Activated CD8-positive, alpha-beta T cell treated with anti-CD3 and anti-CD28 coated beads for 36 hours (primary cell): ENCODE measurements at regions not wholly inside any gene's neighbourhood (a gene's known extent, or its start where the extent isn't known, plus 50 kb on each side); places are given as distances from the start of the nearest gene placed in this dataset.

Experiments used
- ATAC-seq: fragments of 200-7000 bp; cut with Tn5 transposase; one replicate; pipeline ENCODE4 v1.10.0; 2021; ENCODE audit warnings: mild to moderate bottlenecking, moderate library complexity
- CTCF ChIA-PET: fragments of 350-600 bp; sonication (Branson Sonifier 250); formaldehyde crosslinking; loops from one replicate; lab custom pipeline; 2021; ENCODE audit warnings: antibody characterized with exemption; lab: Charles Lee
- POLR2A ChIA-PET: fragments of 350-600 bp; sonication (Branson Sonifier 250); formaldehyde crosslinking; loops from one replicate; lab custom pipeline; 2021; ENCODE audit warnings: antibody characterized with exemption; lab: Charles Lee
- DNase-seq: peaks from one replicate; pipeline ENCODE4 v3.0.0-alpha.2; 2020
- H3K27ac Mint-ChIP-seq: one replicate; pipeline ENCODE4 v1.8.0; 2021; ENCODE audit warnings: mild to moderate bottlenecking, mixed read lengths
- H3K27me3 Mint-ChIP-seq: one replicate; pipeline ENCODE4 v1.8.0; 2021; ENCODE audit warnings: mixed read lengths
- H3K36me3 Mint-ChIP-seq: one replicate; pipeline ENCODE4 v1.8.0; 2021; ENCODE audit warnings: low read depth, mixed read lengths
- H3K4me1 Mint-ChIP-seq: one replicate; pipeline ENCODE4 v1.8.0; 2021; ENCODE audit warnings: low read depth, mixed read lengths
- H3K4me3 Mint-ChIP-seq: one replicate; pipeline ENCODE4 v1.8.0; 2021; ENCODE audit warnings: mild to moderate bottlenecking, moderate library complexity, mixed read lengths
- H3K9me3 Mint-ChIP-seq: one replicate; pipeline ENCODE4 v1.8.0; 2021; ENCODE audit warnings: mixed read lengths
- CTCF ChIP-seq: fragments of 200-600 bp; IDR thresholded peaks from one replicate; pipeline ENCODE4 v1.8.0; 2022; ENCODE audit warnings: antibody characterized with exemption, mild to moderate bottlenecking
- intact Hi-C: fragments of 100-400 bp; cut with micrococcal nuclease; formaldehyde crosslinking; loops from one replicate; pipeline ENCODE4 v1.10.0; 2022

GRCh38 chr18:10317864-10318690, 136.4 kb upstream of the APCDD1 start:
- DNase-seq (no peak), ATAC-seq (no peak)
- Mint-ChIP-seq H3K4me3 (no peak overlapping the region), H3K36me3 (no peaks in the 10 kb centered on the region), H3K9me3 (no peaks in the 10 kb centered on the region), H3K27ac (no peak overlapping the region), H3K27me3 (no peaks in the 10 kb centered on the region), H3K4me1 (no peaks in the 10 kb centered on the region)
- POLR2A ChIA-PET: no interaction called here
- intact Hi-C loops: no loop called here
- TF ChIP-seq CTCF: no peak
- CTCF ChIA-PET: no interaction called here

GRCh38 chr18:10318691-10318970, 135.8 kb upstream of the APCDD1 start:
- ATAC-seq (no peak), DNase-seq (no peak)
- no peaks in the 10 kb centered on the region for H3K36me3 Mint-ChIP-seq
- H3K27ac Mint-ChIP-seq: no peak overlapping the region
- POLR2A ChIA-PET: interaction anchor here (0.7 kb wide), 1 partner anchor 1641 kb away, joined by 3 read pairs; no protein-coding TSS in a partner anchor
- no peaks in the 10 kb centered on the region for H3K9me3 Mint-ChIP-seq
- no peak for TF ChIP-seq CTCF
- intact Hi-C loops: no loop called here
- CTCF ChIA-PET: no interaction called here
- no peak overlapping the region for H3K4me3 Mint-ChIP-seq
- no peaks in the 10 kb centered on the region for H3K27me3 Mint-ChIP-seq
- no peaks in the 10 kb centered on the region for H3K4me1 Mint-ChIP-seq

- Mint-ChIP-seq H3K4me1 (no peaks in the 10 kb centered on the region), H3K27me3 (no peaks in the 10 kb centered on the region), H3K36me3 (no peaks in the 10 kb centered on the region), H3K9me3 (no peaks in the 10 kb centered on the region), H3K4me3 (no peak overlapping the region), H3K27ac (no peak overlapping the region)
- intact Hi-C loops: no loop called here
- TF ChIP-seq CTCF: no peak
- ChIA-PET POLR2A (interaction anchor here (0.7 kb wide), 1 partner anchor 1642 kb away, joined by 3 read pairs; no protein-coding TSS in a partner anchor), CTCF (no interaction called here)
- ATAC-seq (no peak), DNase-seq (no peak)
These were observed 135.4 kb upstream of the APCDD1 start for GRCh38 chr18:10319026-10319425.

- intact Hi-C loops: no loop called here
- no peak for TF ChIP-seq CTCF
- ATAC-seq (no peak), DNase-seq (no peak)
- ChIA-PET POLR2A (no interaction called here), CTCF (no interaction called here)
- no peak overlapping the region for H3K4me3 Mint-ChIP-seq
- no peaks in the 10 kb centered on the region for H3K4me1 Mint-ChIP-seq
- H3K36me3 Mint-ChIP-seq: no peaks in the 10 kb centered on the region
- H3K9me3 Mint-ChIP-seq: no peaks in the 10 kb centered on the region
- H3K27ac Mint-ChIP-seq: no peak overlapping the region
- no peaks in the 10 kb centered on the region for H3K27me3 Mint-ChIP-seq
These were observed 134.4 kb upstream of the APCDD1 start for GRCh38 chr18:10319914-10320600.

- no peak for ATAC-seq
These were observed 133.6 kb upstream of the APCDD1 start for GRCh38 chr18:10320791-10321190.

More at GRCh38 chr18:10320791-10321190, 133.6 kb upstream of the APCDD1 start:
- no peaks in the 10 kb centered on the region for H3K4me1 Mint-ChIP-seq
- no peak overlapping the region for H3K4me3 Mint-ChIP-seq
- intact Hi-C loops: no loop called here
- no peak overlapping the region for H3K27ac Mint-ChIP-seq
- no peak for TF ChIP-seq CTCF
- DNase-seq: no peak
- ChIA-PET CTCF (no interaction called here), POLR2A (no interaction called here)
- H3K36me3 Mint-ChIP-seq: no peaks in the 10 kb centered on the region
- H3K9me3 Mint-ChIP-seq: no peaks in the 10 kb centered on the region
- H3K27me3 Mint-ChIP-seq: no peaks in the 10 kb centered on the region
